Stimulated activated CD4-positive, alpha-beta T cell treated with anti-CD3 and anti-CD28 coated beads, Interleukin-1b, Interleukin-23, amount 100 ng/mL, for 4 hours (primary cell): ENCODE measurements at regions not wholly inside any gene's neighbourhood (a gene's known extent, or its start where the extent isn't known, plus 50 kb on each side); places are given as distances from the start of the nearest gene placed in this dataset.
"Not testable (repeated sequence)": the region's sequence is repeated elsewhere in the genome, so short reads cannot be mapped to it uniquely, and the experiment has no call there.

ENCODE experiments used
- DNase-seq, 2 donors: peaks; one replicate each; pipeline ENCODE4 v3.0.0-alpha.2; 2020; ENCODE audit warnings: low read depth in 2 of 2

DNA sequence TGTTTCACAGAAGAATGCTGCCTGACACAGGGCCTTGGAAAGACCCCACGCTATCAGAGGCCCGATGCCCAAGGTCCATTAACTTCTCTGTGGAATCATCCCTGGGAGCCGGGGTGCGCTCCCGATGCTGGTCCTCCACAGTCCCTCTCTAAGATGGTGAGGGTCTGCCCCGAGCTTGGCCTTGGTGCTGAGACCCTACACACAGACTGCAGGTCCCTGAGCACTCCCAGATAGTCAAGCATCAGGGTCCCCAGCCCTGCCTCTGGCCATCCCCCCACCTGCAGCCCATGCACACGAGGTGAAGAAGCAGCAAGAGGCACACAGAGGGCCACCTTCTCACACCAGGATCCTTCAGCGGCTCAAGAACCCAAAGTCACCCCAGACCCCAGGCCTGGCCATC, 263.3 kb downstream of the MYCN start:
- DNase-seq, result no peak

DNA sequence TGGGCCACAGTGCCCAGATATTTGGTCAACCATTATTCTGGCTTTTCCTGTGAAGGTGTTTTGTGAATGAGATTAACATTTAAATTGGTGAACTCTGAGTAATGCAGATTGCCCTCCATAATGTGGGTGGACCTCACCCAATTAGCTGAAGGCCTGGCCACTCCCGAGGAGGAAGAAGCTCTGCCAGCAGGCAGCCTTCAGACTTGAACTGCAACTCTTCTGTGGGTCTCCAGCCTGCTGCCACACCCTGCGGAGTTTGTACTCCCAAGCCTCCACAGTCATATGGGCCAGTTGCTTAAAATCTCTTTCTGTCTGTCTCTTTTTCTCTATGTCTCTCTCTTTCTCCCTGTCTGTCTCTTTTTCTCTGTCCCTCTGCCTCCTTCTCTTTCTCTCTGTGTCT, 262.7 kb downstream of the MYCN start:
- no peak for DNase-seq

DNA sequence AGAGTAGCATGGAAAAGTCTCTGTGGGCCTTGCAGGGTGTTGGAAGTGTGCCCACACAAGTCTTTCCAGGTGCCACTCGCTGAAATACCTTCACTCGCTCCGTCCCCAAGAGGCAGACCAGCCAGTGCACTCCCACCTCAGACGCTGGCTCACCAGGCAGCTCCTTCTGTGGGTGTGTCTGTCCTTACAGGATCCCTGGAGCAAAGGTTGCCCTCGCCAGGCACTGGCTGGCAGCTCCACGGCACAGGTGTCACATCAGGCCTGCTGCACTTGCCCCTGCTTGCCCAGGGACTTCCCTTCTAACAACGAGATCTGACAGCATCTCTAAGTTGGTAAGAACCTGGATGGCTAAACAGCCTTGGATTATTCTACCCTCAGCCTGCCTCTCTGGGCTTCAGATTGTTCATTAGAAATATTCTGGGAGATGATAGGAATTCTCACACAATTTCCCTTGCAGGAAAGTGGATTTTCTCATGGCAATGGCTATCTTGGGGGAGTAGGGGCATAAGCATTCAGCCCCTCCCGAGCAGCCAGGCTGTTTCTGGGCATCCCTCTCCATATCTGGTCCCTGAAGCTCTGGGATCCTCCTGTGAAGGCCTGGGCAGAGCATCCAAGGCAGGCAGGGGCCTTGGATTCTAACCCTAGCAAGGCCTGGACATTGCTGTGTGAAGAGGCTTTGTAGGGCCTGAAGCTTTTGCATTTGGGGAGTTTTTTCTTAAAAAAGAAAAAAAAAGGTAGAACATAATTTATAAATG, 262.1 kb downstream of the MYCN start:
- DNase-seq, result no peak

DNA sequence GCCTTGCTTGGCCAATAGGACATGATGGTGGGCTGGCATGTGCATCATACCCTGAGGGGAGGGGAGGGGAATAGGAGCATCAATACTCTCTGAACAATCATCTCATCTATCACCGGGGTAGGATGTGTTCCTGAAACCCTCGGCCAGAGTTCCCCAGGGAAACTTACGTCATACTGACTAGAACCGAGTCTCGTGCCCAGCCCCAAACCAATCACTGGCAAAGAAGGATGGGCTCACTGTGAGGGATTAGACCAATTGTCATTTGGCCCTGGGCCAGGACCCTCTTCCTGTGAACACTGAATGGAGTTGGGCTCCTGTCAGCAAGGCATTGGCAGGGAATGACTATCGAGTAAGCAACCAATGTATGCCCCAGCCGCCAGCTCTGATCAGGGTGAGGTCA, 261.5 kb downstream of the MYCN start:
- no peak for DNase-seq

DNA sequence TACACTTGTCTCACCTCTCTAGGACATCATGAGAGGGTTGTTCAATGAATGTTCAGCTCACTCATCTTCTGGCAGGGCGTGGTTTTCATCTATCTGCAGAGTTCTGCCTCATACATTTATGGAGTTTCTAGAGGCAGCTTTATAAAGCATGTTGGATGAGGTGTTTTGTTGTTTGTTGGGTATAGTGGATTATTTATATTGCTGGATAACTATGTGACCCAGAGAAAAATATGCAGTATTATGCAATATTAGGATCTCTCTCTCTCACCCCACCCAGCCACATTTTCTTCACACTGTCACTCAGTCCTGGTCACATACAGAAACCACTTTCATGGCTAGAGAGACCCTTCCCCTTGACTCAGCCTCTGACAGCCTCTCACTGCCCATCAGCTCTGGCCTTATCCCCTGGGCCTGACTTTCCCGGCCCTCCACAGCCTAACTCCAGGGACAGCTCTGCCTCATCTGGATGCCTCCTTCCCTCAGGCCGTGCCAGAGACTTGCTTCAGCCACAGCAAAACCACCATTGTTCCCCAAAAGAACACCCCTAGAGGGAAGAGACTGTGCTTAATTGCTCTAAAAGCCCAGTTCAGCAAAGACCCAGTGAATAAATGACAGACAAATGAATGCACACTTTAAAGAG, 260.3 kb downstream of the MYCN start:
- no peak for DNase-seq

DNA sequence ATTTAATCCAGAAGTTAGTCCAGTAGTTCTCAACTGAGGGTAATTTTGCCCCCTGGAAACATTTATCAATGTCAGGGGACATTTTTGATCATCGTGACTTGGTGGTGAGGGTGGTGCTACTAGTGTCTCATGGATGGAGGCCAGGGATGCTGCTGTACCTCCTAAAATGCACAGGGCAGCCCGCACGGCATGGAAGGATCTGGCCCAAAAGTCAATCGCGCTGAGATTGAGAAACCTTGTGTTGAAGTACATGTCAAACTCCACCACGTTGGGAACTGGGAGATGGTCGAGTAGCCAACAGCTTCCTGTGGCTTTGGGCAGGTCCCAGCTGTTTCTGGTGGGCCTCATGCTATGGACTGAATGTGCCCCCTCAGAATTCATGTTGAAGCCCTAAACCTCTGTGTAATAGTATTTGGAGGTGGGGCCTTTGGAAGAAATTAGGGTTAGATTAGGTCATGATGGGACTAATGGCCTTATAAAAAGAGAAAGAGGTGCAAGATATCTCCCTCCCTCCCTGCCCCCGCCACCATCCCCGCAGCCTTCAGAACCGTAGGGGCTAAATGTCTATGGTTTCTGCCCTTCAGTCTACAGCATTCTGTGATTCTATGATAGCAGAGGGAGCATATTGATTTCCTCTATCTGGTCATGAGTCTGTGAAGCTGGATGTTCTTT, 259.7 kb downstream of the MYCN start:
- no peak for DNase-seq

DNA sequence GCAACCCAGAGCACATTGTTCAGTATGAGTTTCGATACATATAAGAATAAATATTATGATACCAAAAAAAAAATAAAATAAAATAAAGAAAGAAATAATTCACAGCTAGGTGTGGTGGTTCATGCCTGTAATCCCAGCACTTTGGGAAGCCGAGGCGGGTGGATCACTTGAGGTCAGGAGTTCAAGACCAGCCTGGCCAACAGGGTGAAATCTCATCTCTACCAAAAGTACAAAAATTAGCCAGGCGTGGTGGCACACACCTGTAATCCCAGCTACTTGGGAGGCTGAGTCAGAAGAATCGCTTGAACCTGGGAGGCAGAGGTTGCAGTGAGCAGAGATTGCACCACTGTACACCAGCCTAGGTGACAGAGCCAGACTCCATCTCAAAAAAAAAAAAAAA, 258.9 kb downstream of the MYCN start:
- DNase-seq, result not testable (repeated sequence)

DNA sequence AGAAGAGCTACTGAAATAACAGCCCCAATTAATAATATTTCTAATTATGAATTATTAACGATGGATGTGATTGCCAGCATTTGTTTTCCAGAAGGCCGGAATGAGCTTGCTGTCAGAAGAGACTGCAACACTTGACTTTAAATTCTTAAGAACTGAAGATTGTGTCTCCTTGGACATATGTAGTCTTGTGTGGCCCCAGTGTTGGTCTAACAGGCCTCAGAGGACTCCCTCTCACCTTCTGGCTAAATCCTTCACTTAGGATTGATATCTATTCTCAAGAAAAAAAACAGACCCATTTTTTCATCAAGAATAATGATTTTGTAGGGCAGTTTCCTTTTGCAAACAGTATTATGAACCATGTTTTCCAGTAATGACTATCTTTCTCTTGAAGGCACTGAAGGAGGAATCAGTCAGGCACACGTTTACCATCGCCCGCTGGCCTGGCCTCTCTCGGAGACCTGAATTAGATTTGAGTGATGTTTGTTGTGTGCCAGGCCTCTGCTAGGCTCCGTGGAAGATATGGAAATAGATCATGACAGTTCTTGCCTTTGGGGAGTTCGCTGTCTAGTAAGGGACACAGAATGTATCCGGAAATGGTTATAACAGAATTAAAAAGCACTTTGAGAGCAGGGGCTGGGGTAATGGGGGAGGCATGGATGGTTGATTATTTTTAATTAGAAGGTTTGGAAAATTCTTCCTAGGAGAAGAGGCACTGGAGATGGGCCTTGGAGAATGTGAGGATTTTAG, 258.0 kb downstream of the MYCN start:
- no peak for DNase-seq

DNA sequence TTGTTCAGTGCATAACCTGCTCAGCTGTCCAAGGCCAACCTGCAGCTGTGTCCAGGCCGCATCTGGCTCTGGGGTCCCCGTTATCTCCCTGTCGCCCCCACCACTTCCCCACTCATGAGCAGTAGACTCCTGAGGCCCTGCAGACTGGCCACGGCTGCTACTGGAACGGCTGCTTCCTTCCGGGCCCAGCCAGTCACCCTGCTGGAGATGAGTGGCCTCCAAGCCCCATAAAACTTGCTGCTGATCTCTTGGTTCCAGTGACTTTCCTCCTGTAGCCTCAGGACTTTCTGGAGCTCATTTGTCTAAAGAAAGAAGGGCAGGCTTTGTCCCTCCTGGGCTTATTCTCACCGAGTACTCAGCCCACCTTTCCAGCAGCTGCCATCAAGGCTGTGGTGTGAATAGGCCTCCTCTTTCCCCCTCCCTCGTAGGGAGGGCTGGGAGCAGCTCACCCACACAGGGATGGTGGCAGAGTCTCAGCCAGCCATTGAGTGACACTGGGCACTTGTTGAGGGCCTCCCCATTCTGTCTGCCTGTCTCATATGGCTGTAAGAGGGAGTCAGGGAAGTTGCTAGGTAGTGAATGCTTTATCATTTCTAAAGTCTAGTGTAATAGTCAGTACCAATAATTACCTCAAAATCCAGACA, 257.3 kb downstream of the MYCN start:
- no peak for DNase-seq

DNA sequence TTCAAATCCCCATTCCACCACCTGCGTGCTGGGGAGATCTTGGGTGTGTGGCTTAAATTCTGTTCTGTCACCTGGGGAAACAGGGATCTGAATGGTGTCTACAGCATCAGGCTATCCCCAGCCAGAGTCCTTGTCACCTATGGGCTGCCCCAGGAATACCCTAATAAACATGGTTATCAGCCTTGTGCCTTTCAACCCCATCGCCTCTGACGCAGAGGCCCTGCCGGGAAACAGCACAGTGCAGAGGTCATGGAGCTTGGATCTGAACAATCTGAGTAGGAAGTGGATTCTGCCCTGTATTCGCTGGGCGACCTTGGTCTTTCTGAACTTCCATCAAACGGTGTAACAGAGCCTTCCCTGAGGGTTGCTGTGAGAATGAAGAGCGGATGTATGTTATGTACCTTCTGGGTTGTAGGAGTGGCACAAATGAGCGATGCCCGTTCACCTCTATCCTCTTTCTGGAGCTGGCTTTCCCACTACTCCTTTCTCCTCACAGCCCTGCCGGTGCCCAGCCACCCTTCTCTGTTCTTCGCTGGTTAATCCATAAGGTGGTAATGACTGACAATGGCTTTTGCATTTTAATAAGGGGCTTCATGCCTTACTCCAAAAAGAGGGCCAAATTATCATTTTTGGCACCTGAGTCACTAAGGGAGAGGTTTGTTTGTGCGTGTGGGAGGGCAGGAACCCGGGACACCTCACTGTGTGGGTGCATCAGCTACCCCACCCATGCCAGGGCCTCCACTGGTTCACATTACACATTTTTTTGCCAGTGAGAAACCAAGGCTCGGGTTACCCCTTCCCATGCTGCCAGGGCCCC, 256.5 kb downstream of the MYCN start:
- DNase-seq, result no peak

DNA sequence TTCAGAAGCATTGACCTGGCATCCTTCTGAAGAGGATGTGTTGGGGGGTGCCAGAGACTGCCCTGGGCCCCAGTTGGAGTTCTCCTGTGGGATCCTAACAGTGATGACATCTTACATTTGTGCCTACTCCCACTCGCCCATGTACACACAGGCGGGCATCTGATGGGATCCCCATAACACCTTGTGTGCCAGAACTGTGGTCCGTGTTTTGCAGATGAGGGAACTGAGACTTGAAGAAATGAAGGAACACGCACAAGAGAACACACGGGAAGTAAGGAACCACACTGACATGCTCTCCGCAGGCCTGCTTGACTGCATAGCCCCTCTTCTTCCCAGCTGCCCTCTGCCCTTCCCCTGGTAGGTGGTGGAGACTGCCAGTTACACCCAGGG, 255.3 kb downstream of the MYCN start:
- DNase-seq, result no peak

DNA sequence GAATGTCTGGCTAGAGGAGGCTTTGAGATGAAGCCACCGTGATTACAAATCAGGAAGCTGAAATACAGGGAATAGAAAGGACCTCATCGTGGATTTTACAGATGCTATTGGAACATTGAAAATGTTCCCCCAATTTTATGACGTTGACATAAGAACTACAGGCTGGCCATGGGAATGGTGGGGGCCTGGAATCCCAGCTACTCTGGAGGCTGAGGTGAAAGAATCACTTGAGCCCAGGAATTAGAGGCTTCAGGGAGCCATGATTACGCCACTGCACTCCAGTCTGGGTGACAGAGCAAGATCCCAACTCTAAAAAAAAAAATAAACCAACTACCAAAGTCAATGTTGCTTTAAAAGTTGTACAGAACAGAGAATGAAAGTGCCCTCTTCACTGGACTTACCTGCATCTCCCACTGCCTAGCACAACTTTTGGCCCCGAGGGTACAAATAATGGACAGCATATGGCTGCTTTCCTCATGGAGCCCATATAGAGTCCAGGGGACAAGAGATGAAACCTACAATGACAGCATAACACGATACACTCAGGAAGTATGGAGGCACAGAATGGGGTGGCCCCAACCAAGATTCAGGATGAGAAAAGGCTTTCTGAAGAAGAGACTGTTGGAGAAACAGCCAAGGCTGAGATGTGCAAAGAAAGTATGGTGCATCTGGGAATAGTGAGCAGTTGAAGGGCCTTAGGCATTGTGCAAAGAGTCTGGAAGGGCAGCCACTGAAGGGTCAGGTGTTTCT, 254.8 kb downstream of the MYCN start:
- DNase-seq, result no peak

DNA sequence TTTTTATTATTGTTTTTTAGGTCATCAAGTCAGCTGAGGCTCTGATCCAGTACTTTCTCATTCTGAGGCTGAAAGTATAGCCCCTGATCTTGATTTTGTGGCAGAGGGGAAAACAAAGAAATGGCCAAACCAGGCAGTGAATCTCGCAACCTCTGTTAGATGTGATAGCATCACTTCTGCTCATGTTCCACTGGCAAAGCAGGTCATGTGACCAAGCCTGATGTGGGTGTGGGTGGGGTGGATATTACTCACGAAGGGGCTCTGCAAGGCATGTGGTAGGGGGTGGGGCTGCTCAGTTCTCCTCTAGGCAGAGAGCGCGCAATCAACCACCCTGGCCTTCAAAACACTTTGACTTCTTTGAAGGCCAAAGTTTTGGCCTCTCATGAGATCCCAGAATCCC, 254.2 kb downstream of the MYCN start:
- DNase-seq, result no peak

DNA sequence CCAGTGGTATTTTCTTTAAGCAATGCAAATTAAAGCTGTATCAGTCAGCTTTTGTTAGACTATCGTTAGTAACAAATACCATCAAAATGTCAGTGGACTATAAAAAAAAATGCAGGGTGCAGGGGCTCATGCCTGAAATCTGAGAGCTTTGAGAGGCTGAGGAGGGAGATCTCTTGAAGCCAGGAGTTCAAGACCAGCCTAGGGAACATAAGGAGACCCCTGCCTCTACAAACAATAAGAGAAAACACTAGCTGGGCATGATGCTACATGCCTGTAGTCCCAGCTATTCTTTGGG, 253.7 kb downstream of the MYCN start:
- no peak for DNase-seq

DNA sequence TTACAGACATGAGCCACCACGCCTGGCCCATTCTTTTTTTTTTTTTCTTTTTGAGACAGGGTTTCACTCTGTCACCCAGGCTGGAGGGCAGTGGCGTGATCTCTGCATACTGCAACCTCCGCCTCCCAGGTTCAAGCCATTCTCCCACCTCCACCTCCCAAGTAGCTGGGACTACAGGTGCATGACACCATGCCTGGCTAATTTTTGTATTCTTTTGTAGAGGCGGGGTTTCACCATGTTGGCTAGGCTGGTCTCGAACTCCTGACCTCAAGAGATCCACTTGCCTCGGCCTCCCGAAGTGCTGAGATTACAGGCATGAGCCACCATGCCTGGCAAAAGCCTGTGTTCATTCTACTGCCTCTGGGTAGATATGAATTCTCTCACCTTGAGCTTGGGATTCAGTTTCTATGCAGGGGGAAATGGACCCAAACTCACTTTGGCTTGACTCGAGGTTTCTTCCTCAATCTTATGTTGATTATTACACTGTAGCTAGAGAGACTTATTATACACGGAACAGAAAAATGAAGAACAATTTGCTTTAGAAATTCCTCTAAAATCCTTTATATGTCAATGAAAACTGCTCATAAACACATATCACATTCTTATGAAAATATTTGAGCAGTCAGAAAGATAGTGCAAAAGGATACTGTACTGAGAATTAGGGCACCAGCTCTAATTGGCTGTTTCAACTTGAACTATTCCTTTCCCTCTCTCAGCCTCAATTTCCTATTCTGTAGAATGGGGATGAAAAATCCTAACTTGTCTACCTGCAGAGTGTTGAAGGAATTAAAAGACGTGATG, 252.3 kb downstream of the MYCN start:
- no peak for DNase-seq

DNA sequence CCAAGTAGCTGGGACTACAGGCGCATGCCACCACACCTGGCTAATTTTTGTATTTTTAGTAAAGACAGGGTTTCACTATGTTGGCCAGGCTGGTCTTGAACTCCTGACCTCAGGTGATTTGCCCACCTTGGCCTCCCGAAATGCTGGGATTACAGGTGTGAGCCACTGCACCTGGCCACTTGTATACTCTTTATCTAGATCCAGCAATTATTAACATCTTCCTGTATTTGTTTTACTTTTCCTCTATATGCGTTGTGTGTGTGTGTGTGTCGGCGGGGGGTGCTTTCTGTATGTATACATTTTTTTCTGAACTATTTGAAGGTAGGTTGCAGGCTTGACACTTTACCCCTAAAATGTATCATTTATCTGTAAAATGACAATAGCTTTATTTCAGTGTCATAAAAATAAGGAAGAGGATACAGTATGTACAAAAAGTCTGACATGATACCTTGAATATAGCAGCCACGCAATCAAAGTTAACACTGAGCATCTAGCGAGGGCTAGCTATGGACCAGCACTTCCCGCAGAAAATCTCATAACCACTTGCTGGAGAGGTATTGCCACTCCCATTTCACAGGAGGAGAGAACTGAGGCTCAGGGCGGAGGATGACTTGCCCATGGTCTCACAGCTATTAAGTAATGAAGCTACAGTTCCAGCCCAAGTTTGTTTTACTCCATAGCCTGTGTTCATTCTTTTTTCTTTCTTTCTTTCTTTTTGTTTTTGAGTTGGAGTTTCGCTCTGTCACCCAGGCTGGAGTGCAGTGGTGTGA, 251.3 kb downstream of the MYCN start:
- no peak for DNase-seq

DNA sequence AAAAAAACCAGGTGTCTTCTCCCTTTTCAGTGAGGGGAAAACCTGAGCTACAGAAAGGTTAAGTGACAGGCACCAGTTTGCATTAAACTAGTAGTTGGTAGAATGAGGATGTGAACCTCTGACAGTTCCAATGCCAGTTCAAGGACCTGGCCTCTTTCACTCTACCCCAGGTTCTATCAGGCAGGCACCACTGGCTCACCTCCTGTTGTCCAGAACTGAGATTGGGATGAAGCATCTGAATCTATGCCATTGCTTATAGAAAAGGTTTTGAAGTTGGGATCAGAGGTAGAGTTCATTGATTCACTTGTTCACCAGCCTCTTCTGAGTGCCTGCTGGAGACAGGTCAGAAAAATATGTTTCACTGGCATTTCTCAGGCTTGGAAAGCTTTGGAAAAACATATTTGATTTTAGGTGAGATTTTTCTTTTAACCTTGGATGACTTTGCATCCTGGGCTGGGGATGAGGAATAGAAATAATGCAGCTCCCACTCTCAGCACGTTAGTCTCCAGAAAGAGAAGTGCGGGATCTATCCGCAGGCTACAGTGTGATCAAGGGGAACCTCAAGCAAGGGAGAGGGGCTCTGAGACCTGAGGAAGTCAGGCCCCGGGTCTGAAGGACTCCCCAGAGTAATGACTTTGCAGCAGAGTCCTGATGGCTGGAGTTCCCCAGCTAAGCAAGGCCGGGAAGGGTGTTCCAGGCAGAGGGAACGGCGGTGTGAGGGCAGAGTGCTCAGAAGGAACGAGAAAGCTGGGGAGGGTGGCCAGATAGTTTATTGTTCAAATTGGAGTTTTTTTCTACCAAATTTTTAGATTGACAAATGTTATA, 250.3 kb downstream of the MYCN start:
- DNase-seq, result no peak

DNA sequence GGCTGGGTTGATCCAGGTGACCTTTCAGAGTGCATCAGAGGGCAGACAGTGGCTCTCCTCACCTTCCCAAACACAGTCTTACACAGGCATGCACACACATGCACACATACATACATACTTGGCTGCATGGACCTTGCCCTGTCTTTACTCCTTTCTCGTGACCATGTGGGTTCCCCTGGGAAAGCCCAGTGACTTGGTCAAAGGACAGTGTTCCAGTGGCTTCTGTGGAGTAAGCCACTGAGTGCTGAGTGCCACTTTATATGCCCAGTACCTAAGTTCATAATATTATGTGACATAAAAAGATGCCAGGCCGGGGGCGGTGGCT, 249.4 kb downstream of the MYCN start:
- no peak for DNase-seq
